HG03045 (cell line): ENCODE measurements at regions not wholly inside any gene's neighbourhood (a gene's known extent, or its start where the extent isn't known, plus 50 kb on each side); places are given as distances from the start of the nearest gene placed in this dataset.
"Not testable (repeated sequence)": the region's sequence is repeated elsewhere in the genome, so short reads cannot be mapped to it uniquely, and the experiment has no call there.

ENCODE experiments used
- ATAC-seq: cut with Tn5 transposase; IDR thresholded peaks from one replicate; pipeline ENCODE4 v1.9.1; 2021; ENCODE audit warnings: mild to moderate bottlenecking, moderate library complexity; ENCODE audit not compliant: unreplicated experiment

GRCh38 chrX:129361576-129361975 lies 161.7 kb downstream of the SMARCA1 start:
- no peak for ATAC-seq

GRCh38 chrX:129360175-129360574 lies 163.1 kb downstream of the SMARCA1 start:
- peak; percentile 59 for ATAC-seq

DNA sequence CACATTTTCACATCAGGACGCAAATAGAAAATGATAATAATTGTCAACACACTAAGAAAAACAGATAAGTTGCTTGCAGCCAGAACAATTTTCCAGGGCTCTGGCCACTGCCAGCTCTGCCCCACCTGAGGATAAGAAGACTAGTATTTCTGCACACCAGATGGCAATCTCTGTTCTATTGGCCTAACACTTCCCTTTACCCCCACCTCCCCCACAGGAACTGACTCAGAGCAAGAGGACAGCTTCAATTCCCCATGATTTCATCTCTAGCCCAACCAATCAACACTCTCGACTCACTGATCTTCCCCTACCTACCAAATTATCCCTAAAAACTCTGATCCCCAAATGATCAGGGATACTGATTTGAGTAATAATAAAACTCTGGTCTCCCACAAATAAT lies 164.0 kb downstream of the SMARCA1 start:
- ATAC-seq: no peak

GRCh38 chrX:129357428-129357827 lies 165.9 kb downstream of the SMARCA1 start:
- not testable (repeated sequence) for ATAC-seq

GRCh38 chrX:129347291-129347690 lies 176.0 kb downstream of the SMARCA1 start:
- ATAC-seq: no peak

DNA sequence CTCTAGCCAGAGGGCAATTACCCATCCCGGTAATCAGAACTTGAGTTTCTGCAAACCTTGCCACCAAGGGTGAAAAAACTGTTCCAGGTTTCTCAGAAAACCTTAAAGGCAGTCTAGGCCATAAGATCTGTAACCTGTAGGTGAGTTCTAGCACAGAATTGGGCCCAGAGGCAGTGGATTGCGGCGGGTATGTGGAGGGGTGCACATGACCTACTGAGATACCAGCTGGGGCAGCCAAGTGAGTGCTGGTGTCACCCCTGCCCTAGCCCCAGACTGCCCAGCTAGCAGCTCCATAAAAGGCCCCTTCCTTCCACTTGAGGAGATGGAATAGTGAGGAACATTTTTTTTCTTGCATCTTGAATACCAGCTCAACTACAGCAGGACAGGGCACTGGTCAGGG lies 176.7 kb downstream of the SMARCA1 start:
- ATAC-seq: no peak

GRCh38 chrX:129337264-129337663 lies 186.0 kb downstream of the SMARCA1 start:
- not testable (repeated sequence) for ATAC-seq

DNA sequence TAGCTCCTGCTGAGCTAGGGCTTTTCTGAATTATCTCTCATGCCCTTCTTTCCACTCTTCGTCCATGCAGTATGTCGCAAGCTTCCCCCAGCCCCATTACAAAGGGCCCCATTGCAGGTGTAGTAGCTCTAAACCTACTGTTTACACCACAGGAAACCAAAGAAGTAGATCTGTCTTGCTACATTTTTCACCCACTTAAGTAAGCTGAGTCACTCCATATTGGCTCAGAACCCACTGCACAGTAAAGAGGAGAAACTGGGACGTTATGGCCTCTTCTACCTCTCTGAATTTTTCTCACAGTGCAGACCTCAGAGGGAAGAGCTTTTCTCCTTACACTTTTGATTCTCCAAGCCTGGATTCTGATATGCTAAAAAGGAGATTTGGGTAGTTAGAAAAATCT lies 200.2 kb downstream of the SMARCA1 start:
- ATAC-seq: no peak

DNA sequence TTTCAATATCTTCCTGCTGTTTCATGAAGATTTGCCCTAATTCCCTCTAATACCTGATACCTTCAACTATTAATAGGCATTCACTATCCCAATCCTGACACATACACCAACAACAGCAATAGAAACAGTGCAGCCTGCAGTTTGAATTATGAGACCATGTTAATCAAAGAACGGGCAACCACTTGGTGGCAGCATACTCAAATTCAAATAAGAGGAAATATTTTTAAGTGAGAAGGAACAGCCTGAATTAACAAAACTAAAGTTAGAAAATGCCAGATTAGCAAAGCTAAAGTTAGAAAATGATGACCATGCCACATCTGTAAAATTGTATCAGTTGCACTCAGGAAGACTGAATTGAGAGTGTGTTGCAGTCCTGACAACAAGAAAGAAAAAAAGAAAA lies 204.9 kb downstream of the SMARCA1 start:
- ATAC-seq: no peak

DNA sequence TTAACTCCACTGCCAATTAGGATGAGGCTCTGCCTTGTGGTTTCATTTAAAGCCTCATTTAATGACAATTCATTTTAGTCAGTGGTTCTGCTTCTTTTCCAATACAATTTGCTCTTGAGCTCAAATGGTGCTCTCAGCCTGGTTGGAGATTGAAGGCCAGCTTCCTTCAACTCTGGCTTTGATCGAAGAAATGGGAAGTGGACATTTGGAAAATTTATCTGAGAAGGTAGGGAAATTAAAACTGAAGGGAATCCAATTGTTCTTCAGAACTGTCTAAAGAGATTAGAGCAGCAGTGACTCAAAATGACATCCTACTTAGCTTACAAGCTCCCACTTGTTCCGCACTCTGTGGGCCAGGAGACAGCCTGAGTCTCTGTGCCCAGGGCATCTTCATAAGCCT lies 206.8 kb downstream of the SMARCA1 start:
- ATAC-seq: no peak

GRCh38 chrX:129310000-129310399 lies 213.3 kb downstream of the SMARCA1 start:
- no peak for ATAC-seq

DNA sequence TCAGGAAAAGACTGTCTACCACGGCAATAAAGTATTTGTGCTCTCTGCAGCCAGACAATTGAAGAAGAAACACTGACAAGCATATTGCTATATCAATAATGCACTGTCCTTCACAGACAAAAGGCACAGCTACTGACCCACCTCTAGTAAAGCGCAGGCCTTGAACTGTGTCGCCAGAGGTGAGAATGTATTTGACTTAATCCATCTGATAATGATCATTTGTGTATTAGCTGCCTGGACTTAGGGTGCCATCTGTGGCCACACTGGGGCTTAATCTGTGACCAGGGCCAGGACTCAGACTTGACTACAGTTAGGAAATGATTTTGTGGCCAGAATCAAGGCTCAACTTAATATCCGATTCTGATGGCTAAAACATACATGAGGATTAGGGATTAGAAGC lies 260.4 kb downstream of the SMARCA1 start:
- no peak for ATAC-seq

GRCh38 chrX:129255516-129255915 lies 267.8 kb downstream of the SMARCA1 start:
- ATAC-seq: not testable (repeated sequence)

DNA sequence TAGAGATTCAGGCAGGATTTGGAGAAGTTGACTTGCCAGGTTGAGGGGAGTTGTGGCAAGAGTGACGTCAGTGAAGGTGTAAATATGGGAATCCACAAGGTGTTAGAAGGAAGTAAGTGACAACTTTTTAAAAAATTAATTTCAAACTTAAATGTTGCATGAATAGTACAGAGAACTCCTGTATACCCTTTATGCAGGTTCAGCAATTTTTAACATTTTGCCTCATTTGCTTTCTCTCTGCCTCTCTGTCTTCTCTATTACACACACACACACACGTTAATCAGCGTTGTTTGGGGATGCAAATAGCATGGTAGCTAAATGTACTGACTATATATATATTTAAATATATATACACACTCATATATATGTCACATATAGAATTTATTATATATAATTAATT lies 273.7 kb downstream of the SMARCA1 start:
- ATAC-seq: no peak

DNA sequence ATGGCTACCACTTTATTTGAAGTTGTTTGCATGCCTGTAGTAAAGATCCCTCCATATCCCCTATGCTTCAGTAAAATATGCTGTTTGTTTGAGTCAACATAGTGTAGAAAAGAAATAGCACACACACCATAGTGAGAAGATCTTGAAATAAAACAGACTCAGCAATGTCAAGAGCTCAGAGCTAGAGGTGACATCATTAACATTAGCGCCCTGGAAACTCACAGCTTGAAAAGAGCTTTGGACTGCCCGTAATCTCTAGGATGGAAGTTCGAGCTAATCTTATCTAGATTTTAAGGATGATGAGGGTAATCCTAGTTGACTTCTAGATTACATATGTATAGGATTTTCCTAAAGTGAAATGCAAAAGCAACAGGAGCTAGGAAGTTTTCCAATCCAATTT lies 275.6 kb downstream of the SMARCA1 start:
- no peak for ATAC-seq

DNA sequence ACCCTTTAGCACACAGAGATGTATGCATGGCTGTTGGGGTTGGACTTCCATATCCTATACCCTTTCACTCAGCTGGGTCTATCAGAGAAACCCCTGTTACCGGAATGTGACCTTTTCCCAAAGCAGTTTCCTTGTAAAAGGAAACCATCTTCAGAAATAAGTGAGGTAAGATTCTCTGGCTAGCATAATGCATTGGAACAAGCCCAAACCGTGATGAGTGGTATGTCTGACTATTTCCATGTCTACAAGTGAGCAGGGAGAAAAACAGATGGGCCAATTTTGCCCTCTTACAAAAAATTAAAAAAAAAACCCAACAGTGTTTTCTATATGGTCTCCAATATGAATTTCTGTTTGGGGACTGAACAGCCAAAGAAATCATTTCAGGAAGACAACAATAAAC lies 283.9 kb downstream of the SMARCA1 start:
- ATAC-seq: no peak

DNA sequence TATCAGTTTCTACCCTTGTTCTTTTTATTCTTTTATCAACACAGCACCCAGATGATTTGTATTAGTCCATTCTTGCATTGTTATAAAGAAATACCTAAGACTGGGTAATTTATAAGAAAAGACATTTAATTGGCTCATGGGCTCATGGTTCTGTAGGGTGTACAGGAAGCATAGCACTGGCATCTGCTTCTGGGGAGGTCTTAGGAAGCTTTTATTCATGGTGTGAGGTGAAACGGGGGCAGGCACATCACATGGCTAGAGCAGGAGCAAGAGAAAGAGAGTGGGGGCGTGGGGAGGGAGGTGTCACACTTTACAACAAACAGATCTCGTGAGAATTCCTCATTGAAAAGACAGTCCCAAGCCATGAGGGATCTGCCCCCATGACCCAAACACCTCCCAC lies 285.3 kb downstream of the SMARCA1 start:
- ATAC-seq: no peak

DNA sequence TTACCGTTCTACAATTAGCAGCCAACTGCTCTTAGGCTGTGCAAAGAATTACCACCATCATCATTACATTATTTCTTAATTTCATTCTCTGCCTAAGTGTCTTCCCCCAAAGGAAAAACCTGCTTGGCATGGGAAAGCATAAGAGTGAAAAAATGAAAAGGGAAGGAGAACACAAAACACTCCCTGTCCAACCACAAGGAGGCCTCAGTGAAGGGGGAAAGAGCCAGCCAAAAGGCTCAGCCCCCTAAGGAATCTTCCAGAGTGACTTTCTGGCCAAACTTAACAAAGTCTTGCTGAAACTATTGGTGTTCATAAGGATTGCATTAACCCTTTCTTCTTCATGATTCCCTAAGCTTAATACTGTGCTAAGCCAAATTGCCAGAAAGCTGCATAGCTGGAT lies 287.4 kb downstream of the SMARCA1 start:
- no peak for ATAC-seq

- no peak for ATAC-seq
Measured at GRCh38 chrX:129233786-129234185, 289.5 kb downstream of the SMARCA1 start.

GRCh38 chrX:129230850-129231512 lies 292.3 kb downstream of the SMARCA1 start:
- no peak for ATAC-seq

DNA sequence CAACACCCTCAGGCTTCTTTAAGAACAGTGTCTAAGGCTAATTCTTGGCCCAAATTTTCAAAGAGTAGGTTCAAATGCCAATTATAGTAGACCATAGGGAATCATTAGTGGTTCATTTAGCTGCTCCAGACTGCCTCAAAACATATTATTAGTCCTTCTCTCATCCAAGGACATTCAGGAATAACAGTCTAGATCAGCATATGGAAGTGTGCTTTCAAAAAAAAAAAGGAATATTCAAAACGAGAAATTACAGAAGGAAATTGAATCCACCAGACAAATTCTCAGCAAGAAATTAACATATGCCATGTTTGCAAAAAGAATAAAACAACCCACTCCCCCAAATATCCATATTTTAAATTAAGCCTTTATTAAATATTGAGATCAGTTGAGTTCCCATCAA lies 293.1 kb downstream of the SMARCA1 start:
- no peak for ATAC-seq

DNA sequence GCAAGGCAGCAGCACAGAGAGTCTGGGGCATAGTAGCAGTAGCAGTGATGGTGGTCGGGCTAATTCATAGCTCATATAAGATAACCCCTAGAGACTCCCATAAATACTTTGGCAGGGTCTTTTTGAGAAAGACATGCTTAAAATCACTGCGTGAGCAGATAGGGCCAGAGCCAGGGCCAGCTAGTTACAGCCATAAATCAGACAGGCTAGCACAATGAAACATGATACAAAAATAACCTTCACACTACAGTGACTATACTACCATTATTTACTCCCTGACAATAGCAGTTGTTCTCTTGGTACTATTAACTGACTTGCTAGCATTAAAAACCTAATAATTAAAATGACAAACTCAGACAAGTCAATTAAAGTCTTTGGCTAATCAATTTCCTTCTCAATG lies 295.9 kb downstream of the SMARCA1 start:
- no peak for ATAC-seq

GRCh38 chrX:129193357-129193756 lies 329.9 kb downstream of the SMARCA1 start:
- no peak for ATAC-seq
